Caco-2 (cell line): ENCODE measurements at regions not wholly inside any gene's neighbourhood (a gene's known extent, or its start where the extent isn't known, plus 50 kb on each side); places are given as distances from the start of the nearest gene placed in this dataset.

Source experiments
- BruUV-seq: library from RNA; stranded (reverse); fragments of 400-500 nt; replicated peaks from 2 replicates; lab custom pipeline; 2021; lab: Mats Ljungman, UMichigan
- CTCF ChIA-PET: fragments of 300-600 bp; sonication (Branson Sonifier 250); formaldehyde crosslinking; loops from one replicate; lab custom pipeline; 2022; ENCODE audit warnings: antibody characterized with exemption; lab: Charles Lee
- POLR2A ChIA-PET: fragments of 300-600 bp; sonication (Branson Sonifier 250); formaldehyde crosslinking; loops from one replicate; lab custom pipeline; 2022; ENCODE audit warnings: antibody characterized with exemption; lab: Charles Lee
- DNase-seq, 2 experiments: peaks; one replicate each; pipeline versions ENCODE4 v3.0.0 to v3.0.0-alpha.2; 2020 to 2022
- H3K27me3 ChIP-seq: replicated peaks from 2 replicates; pipeline ENCODE4 v1.6.0; 2011; ENCODE audit warnings: low read length; ENCODE audit not compliant: control insufficient read depth, insufficient read depth
- H3K36me3 ChIP-seq: 2 replicates; pipeline ENCODE4 v1.5.1; 2011; ENCODE audit warnings: low read length; ENCODE audit not compliant: control insufficient read depth, insufficient read depth
- H3K4me1 ChIP-seq: fragments of 250-450 bp; sonication (Bioruptor Pico); 2 replicates; pipeline ENCODE4 v1.5.1; 2020; ENCODE audit warnings: mild to moderate bottlenecking
- H3K4me3 ChIP-seq: 2 replicates; pipeline ENCODE4 v1.5.1; 2011; ENCODE audit warnings: low read depth, mild to moderate bottlenecking, control low read depth, low read length
- H3K9me3 ChIP-seq: fragments of 250-450 bp; sonication (Bioruptor Pico); 2 replicates; pipeline ENCODE4 v1.5.1; 2020; ENCODE audit warnings: mild to moderate bottlenecking, moderate library complexity
- H3K27ac Mint-ChIP-seq: one replicate; pipeline ENCODE4 v1.8.0; 2022; ENCODE audit warnings: mixed read lengths; ENCODE audit not compliant: unreplicated experiment
- H3K27me3 Mint-ChIP-seq: one replicate; pipeline ENCODE4 v1.8.0; 2022; ENCODE audit warnings: mixed read lengths; ENCODE audit not compliant: insufficient read depth, unreplicated experiment
- H3K36me3 Mint-ChIP-seq: one replicate; pipeline ENCODE4 v1.8.0; 2022; ENCODE audit warnings: mild to moderate bottlenecking, mixed read lengths; ENCODE audit not compliant: insufficient read depth, unreplicated experiment
- H3K4me1 Mint-ChIP-seq: one replicate; pipeline ENCODE4 v1.8.0; 2022; ENCODE audit warnings: low read depth, mixed read lengths; ENCODE audit not compliant: unreplicated experiment
- H3K4me3 Mint-ChIP-seq: one replicate; pipeline ENCODE4 v1.8.0; 2022; ENCODE audit warnings: mild to moderate bottlenecking, moderate library complexity, mixed read lengths; ENCODE audit not compliant: unreplicated experiment
- H3K9me3 Mint-ChIP-seq: one replicate; pipeline ENCODE4 v1.8.0; 2022; ENCODE audit warnings: mixed read lengths; ENCODE audit not compliant: unreplicated experiment
- CTCF ChIP-seq, 2 experiments: fragments of 200-600 bp in 1 of 2; IDR thresholded peaks; 1 replicate in 1 of 2; 2 replicates in 1 of 2; pipeline versions ENCODE4 v1.5.1 to v1.8.0; 2011 to 2022; ENCODE audit warnings: antibody characterized with exemption in 1 of 2, control low read depth in 1 of 2, inconsistent platforms in 1 of 2, low read depth in 1 of 2, low read length in 1 of 2, mild to moderate bottlenecking in 1 of 2, moderate library complexity in 1 of 2; ENCODE audit not compliant: insufficient read depth in 1 of 2, severe bottlenecking in 1 of 2, unreplicated experiment in 1 of 2
- intact Hi-C: fragments of 100-400 bp; cut with micrococcal nuclease; formaldehyde crosslinking; loops from one replicate; pipeline ENCODE4 v1.10.0; 2022; ENCODE audit not compliant: unreplicated experiment

- no peaks in the 10 kb centered on the region for H3K27me3 ChIP-seq
- H3K4me1 Mint-ChIP-seq: no peaks in the 10 kb centered on the region
- intact Hi-C loops: no loop called here
- peaks cover 22% of the 10 kb centered on the region for H3K9me3 ChIP-seq
- no peak overlapping the region for H3K4me3 ChIP-seq
- ChIA-PET CTCF (no interaction called here), POLR2A (no interaction called here)
- peaks cover 4% of the 10 kb centered on the region for H3K27me3 Mint-ChIP-seq
- H3K36me3 ChIP-seq: no peaks in the 10 kb centered on the region
- no peak overlapping the region for H3K4me3 Mint-ChIP-seq
- no peak for TF ChIP-seq CTCF (IDR thresholded peaks at IDR 0.05; ENCODE audit: insufficient read depth in 1 of 2, low read depth in 1 of 2, low read length in 1 of 2, severe bottlenecking in 1 of 2, unreplicated experiment in 1 of 2)
- H3K27ac Mint-ChIP-seq: no peak overlapping the region
- H3K9me3 Mint-ChIP-seq: peaks cover 20% of the 10 kb centered on the region
- no peaks in the 10 kb centered on the region for H3K4me1 ChIP-seq
- H3K36me3 Mint-ChIP-seq: no peaks in the 10 kb centered on the region
- no TSS peak for BruUV-seq
- DNase-seq: no peak
These were observed 73.3 kb upstream of the SOX1 start for GRCh38 chr13:111993691-111994090.

DNA sequence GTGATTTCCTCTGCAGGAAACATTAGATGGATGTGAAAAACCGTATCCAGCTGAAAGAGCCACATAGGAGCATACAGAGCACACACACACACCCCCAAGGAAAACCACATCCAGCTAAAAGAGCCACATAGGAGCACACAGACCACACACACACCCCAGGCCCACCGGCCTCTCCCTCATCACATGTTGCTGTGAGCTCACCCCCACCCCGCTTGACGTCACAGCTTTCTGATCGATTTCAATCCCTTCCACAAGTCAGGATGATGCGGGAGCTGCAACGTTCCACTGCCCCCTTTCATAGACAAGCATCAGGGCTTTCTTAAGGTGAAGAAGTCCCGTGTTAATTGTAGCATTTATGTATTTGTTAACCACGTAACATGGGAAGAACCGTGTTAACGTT, 72.4 kb upstream of the SOX1 start:
- no peak overlapping the region for H3K27ac Mint-ChIP-seq
- no peak for TF ChIP-seq CTCF (IDR thresholded peaks at IDR 0.05; ENCODE audit: insufficient read depth in 1 of 2, low read depth in 1 of 2, low read length in 1 of 2, severe bottlenecking in 1 of 2, unreplicated experiment in 1 of 2)
- no peak overlapping the region for H3K4me3 Mint-ChIP-seq
- H3K4me3 ChIP-seq: no peak overlapping the region
- H3K4me1 ChIP-seq: no peaks in the 10 kb centered on the region
- peaks cover 4% of the 10 kb centered on the region for H3K27me3 Mint-ChIP-seq
- no TSS peak for BruUV-seq
- H3K4me1 Mint-ChIP-seq: no peaks in the 10 kb centered on the region
- H3K36me3 Mint-ChIP-seq: no peaks in the 10 kb centered on the region
- no peaks in the 10 kb centered on the region for H3K36me3 ChIP-seq
- peaks cover 20% of the 10 kb centered on the region for H3K9me3 Mint-ChIP-seq
- POLR2A ChIA-PET: no interaction called here
- no peak for DNase-seq
- peaks cover 18% of the 10 kb centered on the region for H3K9me3 ChIP-seq
- CTCF ChIA-PET: no interaction called here
- intact Hi-C loops: no loop called here
- H3K27me3 ChIP-seq: no peaks in the 10 kb centered on the region

DNA sequence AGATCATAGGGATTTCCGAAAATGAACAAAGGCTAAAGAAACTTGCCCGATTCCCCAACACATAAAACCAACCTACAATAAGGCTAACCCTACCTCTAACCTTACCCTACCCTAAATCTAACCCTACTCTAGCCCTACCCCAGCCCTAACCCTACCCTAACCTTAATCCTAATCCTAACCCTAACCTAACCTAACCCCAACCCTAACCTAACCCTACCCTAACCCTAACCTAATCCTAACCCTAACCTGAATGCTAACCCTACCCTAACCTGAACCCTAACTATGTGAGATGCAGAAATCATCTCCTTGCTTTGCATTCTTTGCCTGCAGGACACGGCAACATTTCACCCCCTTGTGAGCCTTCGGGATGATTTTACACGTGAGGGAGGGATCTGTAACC, 67.6 kb upstream of the SOX1 start:
- Mint-ChIP-seq H3K27me3 (peaks cover 4% of the 10 kb centered on the region), H3K9me3 (no peaks in the 10 kb centered on the region), H3K4me1 (no peaks in the 10 kb centered on the region), H3K27ac (no peak overlapping the region), H3K36me3 (no peaks in the 10 kb centered on the region), H3K4me3 (no peak overlapping the region)
- no peaks in the 10 kb centered on the region for H3K4me1 ChIP-seq
- ChIA-PET CTCF (no interaction called here), POLR2A (no interaction called here)
- no TSS peak for BruUV-seq
- no peaks in the 10 kb centered on the region for H3K9me3 ChIP-seq
- H3K4me3 ChIP-seq: no peak overlapping the region
- no peaks in the 10 kb centered on the region for H3K27me3 ChIP-seq
- no peak for TF ChIP-seq CTCF (IDR thresholded peaks at IDR 0.05; ENCODE audit: insufficient read depth in 1 of 2, low read depth in 1 of 2, low read length in 1 of 2, severe bottlenecking in 1 of 2, unreplicated experiment in 1 of 2)
- intact Hi-C loops: no loop called here
- no peak for DNase-seq
- H3K36me3 ChIP-seq: no peaks in the 10 kb centered on the region
